ENCODE measurements at regions not wholly inside any gene's neighbourhood (a gene's known extent, or its start where the extent isn't known, plus 50 kb on each side); places are given as distances from the start of the nearest gene placed in this dataset.

DNA sequence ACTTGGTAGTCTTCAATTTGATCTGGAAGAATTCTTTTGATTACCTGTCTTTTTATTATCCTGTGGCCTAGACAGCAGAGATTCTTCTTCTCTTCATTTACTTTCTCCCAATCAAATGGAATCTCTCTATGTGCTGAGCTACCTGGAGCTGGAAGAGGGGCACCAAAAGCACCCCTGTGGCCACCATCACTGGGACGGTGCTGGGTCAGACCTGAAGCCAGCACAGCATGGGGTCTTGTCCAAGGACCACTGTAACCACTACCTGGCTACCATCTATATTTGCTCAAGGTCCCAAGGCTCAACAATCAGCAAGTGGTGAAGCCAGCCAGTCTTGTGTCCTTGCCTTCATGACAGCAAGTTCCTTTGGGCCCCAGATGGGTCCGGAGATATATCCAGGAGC lies 186.6 kb downstream of the JRKL start:
- TF ChIP-seq, protein P1, sequence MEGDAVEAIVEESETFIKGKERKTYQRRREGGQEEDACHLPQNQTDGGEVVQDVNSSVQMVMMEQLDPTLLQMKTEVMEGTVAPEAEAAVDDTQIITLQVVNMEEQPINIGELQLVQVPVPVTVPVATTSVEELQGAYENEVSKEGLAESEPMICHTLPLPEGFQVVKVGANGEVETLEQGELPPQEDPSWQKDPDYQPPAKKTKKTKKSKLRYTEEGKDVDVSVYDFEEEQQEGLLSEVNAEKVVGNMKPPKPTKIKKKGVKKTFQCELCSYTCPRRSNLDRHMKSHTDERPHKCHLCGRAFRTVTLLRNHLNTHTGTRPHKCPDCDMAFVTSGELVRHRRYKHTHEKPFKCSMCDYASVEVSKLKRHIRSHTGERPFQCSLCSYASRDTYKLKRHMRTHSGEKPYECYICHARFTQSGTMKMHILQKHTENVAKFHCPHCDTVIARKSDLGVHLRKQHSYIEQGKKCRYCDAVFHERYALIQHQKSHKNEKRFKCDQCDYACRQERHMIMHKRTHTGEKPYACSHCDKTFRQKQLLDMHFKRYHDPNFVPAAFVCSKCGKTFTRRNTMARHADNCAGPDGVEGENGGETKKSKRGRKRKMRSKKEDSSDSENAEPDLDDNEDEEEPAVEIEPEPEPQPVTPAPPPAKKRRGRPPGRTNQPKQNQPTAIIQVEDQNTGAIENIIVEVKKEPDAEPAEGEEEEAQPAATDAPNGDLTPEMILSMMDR (IDR thresholded peaks at IDR 0.05) = no peak
- TF ChIP-seq POLR2A (IDR thresholded peaks at IDR 0.05) = no peak
